HFF-Myc (cell line): ENCODE measurements at regions not wholly inside any gene's neighbourhood (a gene's known extent, or its start where the extent isn't known, plus 50 kb on each side); places are given as distances from the start of the nearest gene placed in this dataset.

ENCODE experiments used
- DNase-seq: peaks from one replicate; pipeline ENCODE4 v3.0.0-alpha.2; 2011; ENCODE audit warnings: low read depth; ENCODE audit errors: extremely low read depth
- H3K4me3 ChIP-seq: replicated peaks from 2 replicates; pipeline ENCODE4 v1.5.1; 2011; ENCODE audit warnings: low read depth, mild to moderate bottlenecking, control low read depth, low read length
- TF ChIP-seq, protein P1 (sequence below): IDR thresholded peaks from 2 replicates; pipeline ENCODE4 v1.5.1; 2012; ENCODE audit warnings: mild to moderate bottlenecking, low read depth, low read length, control low read depth; ENCODE audit errors: missing control alignments

DNA sequence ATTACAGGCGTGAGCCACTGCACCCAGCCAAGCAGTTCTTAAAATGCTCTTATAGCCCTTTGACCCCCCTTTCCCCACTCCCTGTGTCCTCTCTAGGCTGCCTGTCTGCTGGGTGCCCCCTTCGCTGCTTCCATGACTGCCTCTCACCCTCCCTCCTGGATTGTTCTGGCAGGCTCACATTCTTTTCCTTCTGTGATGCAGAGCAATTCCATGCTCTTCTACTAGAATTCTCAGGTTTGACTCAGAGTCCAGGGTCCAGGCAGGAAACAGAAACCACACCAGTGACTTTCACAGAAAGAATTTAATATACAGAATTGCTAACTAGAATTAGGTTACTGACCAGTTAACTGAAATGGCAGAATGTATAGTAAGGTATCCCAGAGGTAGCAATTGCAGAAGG is 244.8 kb downstream of the BAMBI start:
- no peak overlapping the region for H3K4me3 ChIP-seq
- TF ChIP-seq, protein P1, sequence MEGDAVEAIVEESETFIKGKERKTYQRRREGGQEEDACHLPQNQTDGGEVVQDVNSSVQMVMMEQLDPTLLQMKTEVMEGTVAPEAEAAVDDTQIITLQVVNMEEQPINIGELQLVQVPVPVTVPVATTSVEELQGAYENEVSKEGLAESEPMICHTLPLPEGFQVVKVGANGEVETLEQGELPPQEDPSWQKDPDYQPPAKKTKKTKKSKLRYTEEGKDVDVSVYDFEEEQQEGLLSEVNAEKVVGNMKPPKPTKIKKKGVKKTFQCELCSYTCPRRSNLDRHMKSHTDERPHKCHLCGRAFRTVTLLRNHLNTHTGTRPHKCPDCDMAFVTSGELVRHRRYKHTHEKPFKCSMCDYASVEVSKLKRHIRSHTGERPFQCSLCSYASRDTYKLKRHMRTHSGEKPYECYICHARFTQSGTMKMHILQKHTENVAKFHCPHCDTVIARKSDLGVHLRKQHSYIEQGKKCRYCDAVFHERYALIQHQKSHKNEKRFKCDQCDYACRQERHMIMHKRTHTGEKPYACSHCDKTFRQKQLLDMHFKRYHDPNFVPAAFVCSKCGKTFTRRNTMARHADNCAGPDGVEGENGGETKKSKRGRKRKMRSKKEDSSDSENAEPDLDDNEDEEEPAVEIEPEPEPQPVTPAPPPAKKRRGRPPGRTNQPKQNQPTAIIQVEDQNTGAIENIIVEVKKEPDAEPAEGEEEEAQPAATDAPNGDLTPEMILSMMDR, result no peak
- no peak for DNase-seq

DNA sequence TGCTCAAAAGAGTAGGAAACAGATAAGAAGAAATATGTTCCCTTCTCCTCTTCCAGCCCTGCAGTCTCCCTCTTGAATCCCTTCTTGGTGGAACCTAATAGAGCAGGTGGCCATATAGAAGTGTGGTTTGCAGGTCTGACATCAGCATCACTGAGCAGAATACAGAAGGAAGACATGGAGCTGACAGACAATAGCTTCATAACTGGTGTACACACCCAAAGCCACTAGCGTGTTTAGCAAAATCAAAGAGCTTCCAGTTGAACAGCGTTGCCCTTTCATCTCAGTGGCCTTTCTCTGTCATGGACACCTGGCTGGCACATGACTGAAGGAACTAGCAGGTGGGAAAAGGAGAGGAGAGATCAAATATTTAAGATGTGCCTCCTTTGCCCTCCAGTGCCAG is 245.5 kb downstream of the BAMBI start:
- TF ChIP-seq, protein P1, result no peak
- no peak overlapping the region for H3K4me3 ChIP-seq
- DNase-seq, result no peak

DNA sequence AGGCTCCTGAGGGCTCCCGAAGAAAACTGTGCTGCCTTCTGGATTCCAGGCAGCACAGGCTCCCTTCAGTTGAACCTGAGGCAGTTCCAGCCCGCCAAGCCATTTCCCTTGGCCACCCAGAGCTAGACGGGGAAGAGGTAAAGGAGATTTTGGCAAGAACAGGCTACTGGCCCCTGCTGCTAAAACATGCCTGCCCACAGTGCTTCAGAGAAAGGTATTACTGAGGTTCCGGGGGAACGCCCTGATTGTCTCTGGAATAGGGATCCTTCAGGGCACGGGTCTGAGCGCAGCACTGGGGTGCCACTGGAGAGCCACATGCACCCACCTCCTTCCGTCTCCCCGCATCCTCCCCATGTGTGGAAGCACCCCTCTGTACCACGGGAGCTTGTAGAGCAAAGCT is 247.4 kb downstream of the BAMBI start:
- TF ChIP-seq, protein P1, result no peak
- H3K4me3 ChIP-seq, result no peak overlapping the region
- DNase-seq, result no peak

DNA sequence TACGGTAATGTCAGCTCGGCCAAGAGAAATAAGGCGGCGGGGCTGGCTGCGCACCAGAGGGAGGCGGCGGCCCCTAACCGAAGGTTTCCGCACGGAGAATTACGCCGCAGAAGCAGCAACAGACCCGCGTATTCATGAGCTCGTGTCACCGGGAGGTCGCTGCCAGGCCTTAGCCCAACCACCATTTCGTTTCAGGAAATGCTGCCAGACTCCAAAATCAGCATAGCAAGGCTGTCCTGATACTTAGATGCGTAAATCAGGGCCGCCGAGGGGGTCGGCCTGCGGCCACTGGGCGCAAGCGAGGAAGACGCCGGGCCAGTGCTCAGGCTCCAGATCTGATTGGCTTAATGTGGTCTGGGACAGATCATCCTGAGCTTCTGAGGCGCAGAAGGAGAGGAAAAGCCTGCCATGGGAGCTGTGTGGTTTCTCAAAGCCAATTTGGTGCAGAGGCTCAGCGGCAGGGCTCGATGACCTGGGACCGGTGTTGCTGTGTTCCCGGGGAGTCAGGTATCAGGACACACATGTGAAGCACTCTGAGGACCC is 247.9 kb downstream of the BAMBI start:
- H3K4me3 ChIP-seq, result no peak overlapping the region
- DNase-seq, result no peak
- TF ChIP-seq, protein P1, result no peak

DNA sequence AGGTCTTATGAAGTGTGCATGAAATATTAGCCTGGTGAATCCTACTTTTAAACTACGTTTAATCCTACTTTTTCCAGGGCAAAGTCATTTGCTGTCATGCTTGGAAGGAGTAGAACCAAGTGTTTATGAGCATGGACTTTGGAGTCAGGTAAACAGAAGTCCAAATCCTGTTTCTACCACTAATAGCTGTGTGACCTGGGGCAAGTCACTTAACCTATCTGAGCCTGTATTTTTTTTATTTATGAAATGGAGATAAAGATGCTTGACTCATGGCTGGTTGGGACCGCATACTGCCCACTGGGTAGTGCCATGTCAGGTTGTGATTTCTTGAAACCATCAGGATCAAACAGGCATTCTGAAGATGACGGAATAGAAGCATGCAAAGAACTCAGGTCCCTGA is 249.6 kb downstream of the BAMBI start:
- H3K4me3 ChIP-seq, result no peak overlapping the region
- TF ChIP-seq, protein P1, result no peak
- DNase-seq, result no peak

DNA sequence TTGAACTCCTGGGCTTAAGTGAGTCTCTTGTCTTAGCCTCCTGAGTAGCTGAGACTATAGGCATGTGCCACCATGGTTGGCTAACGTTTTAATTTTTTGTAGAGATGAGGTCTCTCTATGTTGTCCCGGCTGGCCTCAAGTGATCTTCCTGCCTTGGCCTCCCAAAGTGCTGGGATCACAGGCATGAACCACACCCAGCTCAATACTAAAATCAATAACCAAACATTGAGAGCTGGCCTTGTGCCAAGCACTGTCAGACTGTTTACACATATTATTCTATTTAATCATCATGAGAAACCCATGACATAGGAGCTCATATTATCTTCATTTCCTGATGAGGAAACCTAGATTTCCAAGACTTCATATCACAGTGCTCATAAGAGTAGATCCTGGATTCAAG is 251.2 kb downstream of the BAMBI start:
- TF ChIP-seq, protein P1, result no peak
- no peak overlapping the region for H3K4me3 ChIP-seq
- no peak for DNase-seq

DNA sequence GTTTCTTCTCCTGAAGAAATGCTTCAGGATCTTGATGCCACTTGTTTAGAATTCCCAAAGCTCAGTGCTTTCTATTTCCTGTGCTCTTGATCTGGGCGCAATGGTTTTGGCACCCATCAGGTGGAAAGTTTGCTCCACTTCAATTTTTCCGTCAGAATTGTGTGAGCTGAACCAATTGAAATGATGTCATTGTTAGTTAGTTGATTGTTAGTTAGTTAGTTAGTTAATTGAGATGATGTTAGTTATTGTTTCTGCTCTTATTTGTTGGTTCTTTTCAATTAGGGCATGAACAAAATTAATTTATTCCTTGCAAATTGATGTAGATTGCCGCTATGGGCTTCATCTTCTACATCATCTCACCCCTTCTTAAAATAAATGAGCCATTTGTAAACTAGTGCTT is 252.6 kb downstream of the BAMBI start:
- DNase-seq, result no peak
- no peak overlapping the region for H3K4me3 ChIP-seq
- TF ChIP-seq, protein P1, result no peak
